Neural progenitor cell (in vitro differentiated cells): ENCODE measurements at regions not wholly inside any gene's neighbourhood (a gene's known extent, or its start where the extent isn't known, plus 50 kb on each side); places are given as distances from the start of the nearest gene placed in this dataset.

ENCODE experiments used
- EZH2 ChIP-seq: fragments of 200-600 bp; sonication (generic); IDR thresholded peaks from 2 replicates; pipeline ENCODE4 v1.6.1; 2017; ENCODE audit warnings: antibody characterized with exemption, mild to moderate bottlenecking, moderate library complexity
- EZH2phosphoT487 ChIP-seq: fragments of 200-600 bp; sonication (generic); IDR thresholded peaks from 2 replicates; pipeline ENCODE4 v1.6.1; 2017; ENCODE audit warnings: antibody characterized with exemption
- TF ChIP-seq, protein P1 (sequence below): fragments of 200-600 bp; sonication (generic); IDR thresholded peaks from 2 replicates; pipeline ENCODE4 v1.5.1; 2017; ENCODE audit warnings: antibody characterized with exemption, mild to moderate bottlenecking

- TF ChIP-seq EZH2, result no peak
- TF ChIP-seq, protein P1, sequence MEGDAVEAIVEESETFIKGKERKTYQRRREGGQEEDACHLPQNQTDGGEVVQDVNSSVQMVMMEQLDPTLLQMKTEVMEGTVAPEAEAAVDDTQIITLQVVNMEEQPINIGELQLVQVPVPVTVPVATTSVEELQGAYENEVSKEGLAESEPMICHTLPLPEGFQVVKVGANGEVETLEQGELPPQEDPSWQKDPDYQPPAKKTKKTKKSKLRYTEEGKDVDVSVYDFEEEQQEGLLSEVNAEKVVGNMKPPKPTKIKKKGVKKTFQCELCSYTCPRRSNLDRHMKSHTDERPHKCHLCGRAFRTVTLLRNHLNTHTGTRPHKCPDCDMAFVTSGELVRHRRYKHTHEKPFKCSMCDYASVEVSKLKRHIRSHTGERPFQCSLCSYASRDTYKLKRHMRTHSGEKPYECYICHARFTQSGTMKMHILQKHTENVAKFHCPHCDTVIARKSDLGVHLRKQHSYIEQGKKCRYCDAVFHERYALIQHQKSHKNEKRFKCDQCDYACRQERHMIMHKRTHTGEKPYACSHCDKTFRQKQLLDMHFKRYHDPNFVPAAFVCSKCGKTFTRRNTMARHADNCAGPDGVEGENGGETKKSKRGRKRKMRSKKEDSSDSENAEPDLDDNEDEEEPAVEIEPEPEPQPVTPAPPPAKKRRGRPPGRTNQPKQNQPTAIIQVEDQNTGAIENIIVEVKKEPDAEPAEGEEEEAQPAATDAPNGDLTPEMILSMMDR, result no peak
- TF ChIP-seq EZH2phosphoT487, result no peak
Measured at GRCh38 chr18:34280000-34280399, 55.3 kb upstream of the NOL4 start.
